Upper lobe of left lung (tissue), 6 donors: ENCODE measurements at regions not wholly inside any gene's neighbourhood (a gene's known extent, or its start where the extent isn't known, plus 50 kb on each side); places are given as distances from the start of the nearest gene placed in this dataset.

Experiments
- ATAC-seq, 2 donors: fragments of 200-7000 bp; cut with Tn5 transposase; one replicate each; pipeline ENCODE4 v1.9.1; 2022; ENCODE audit warnings: mild to moderate bottlenecking in 2 of 2, moderate library complexity in 2 of 2; ENCODE audit not compliant: low FRiP score in 2 of 2
- DNase-seq, 2 donors: peaks; one replicate each; pipeline ENCODE4 v3.0.0-alpha.2; 2019 to 2020
- H3K27ac ChIP-seq, 4 donors: fragments of 200-600 bp; sonication (generic); one replicate each; pipeline ENCODE4 v1.5.1; 2016 to 2019
- H3K27me3 ChIP-seq, 4 donors: fragments of 200-600 bp; sonication (generic); one replicate each; pipeline ENCODE4 v1.5.1; 2017 to 2019
- H3K36me3 ChIP-seq, 4 donors: fragments of 200-600 bp; sonication (generic); one replicate each; pipeline ENCODE4 v1.5.1; 2016 to 2019
- H3K4me1 ChIP-seq, 4 donors: fragments of 200-600 bp; sonication (generic); one replicate each; pipeline ENCODE4 v1.5.1; 2018 to 2019
- H3K4me3 ChIP-seq, 4 donors: fragments of 200-600 bp; sonication (generic); one replicate each; pipeline ENCODE4 v1.5.1; 2017 to 2019; ENCODE audit warnings: mild to moderate bottlenecking in 2 of 4, moderate library complexity in 1 of 4
- H3K9me3 ChIP-seq, 4 donors: fragments of 200-600 bp; sonication (generic); one replicate each; pipeline ENCODE4 v1.5.1; 2018 to 2019
- CTCF ChIP-seq, 6 experiments: fragments of 450-650 bp in 4 of 6; fragments of 200-600 bp in 2 of 6; sonication (generic) in 2 of 6; IDR thresholded peaks; one replicate each; pipeline ENCODE4 v1.5.1; 2016 to 2019; ENCODE audit warnings: antibody characterized with exemption in 6 of 6
- EP300 ChIP-seq, 4 donors: sonication (generic); formaldehyde crosslinking; IDR thresholded peaks; one replicate each; pipeline ENCODE4 v1.5.1; 2017; ENCODE audit warnings: antibody characterized with exemption in 4 of 4, control low read depth in 2 of 4
- POLR2A ChIP-seq, 4 donors: fragments of 450-650 bp; IDR thresholded peaks; one replicate each; pipeline ENCODE4 v1.5.1; 2016 to 2017; ENCODE audit warnings: antibody characterized with exemption in 4 of 4, mild to moderate bottlenecking in 2 of 4
- POLR2AphosphoS5 ChIP-seq, 2 donors: sonication (generic); formaldehyde crosslinking; IDR thresholded peaks; one replicate each; pipeline ENCODE4 v1.5.1; 2017; ENCODE audit warnings: antibody characterized with exemption in 2 of 2
- WGBS, 2 donors: methylation state at CpG; one replicate each; pipeline ENCODE4 v1.1.5; 2017 to 2018; 5-methylcytosine and 5-hydroxymethylcytosine counted together
- donor health status: DM: no; HTN: no; CAD: no; lungs with moderate emphysema.
- donor health status: DM: no; HTN: yes; CAD: no; lungs with severe emphysema.

- Histone ChIP-seq H3K4me1 (no peaks in the 10 kb centered on the region), H3K27me3 (no peaks in the 10 kb centered on the region), H3K36me3 (no peaks in the 10 kb centered on the region), H3K9me3 (no peaks in the 10 kb centered on the region), H3K27ac (no peak overlapping the region), H3K4me3 (no peak overlapping the region)
- DNase-seq = no peak
- ATAC-seq = no peak
- TF ChIP-seq EP300 (IDR thresholded peaks at IDR 0.05) = no peak
- TF ChIP-seq POLR2AphosphoS5 (IDR thresholded peaks at IDR 0.05) = no peak
- peak in 2 of 6 experiments; percentile 18 to 19 for TF ChIP-seq CTCF (IDR thresholded peaks at IDR 0.05)
- no peak for TF ChIP-seq POLR2A (IDR thresholded peaks at IDR 0.05)
- WGBS, 2 donors = 15 to 57% methylated on average over 1 to 3 of the region's 3 CpGs
Measured at GRCh38 chrX:80285131-80285773, 135.0 kb upstream of the TENT5D start.

DNA sequence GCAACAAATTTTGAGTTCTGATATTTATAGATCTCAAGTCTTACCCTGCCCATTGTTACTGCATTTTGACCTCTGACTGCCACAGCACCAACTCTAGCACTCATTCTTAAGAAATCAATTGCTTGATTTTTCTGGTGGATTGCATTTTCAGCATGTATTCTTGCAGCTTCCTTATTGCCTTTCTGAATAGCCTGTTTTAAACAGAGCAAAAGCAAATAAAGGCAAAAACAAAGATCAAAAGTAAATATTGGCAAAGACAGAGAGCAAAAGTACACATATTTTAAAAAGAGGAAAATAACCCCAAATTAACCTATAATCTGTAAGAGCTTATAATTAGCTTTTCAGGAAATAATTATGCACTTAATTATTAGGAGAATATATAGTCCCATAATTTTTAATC is 129.4 kb upstream of the TENT5D start:
- Histone ChIP-seq H3K4me3 (no peak overlapping the region), H3K27ac (no peak overlapping the region), H3K36me3 (no peaks in the 10 kb centered on the region), H3K27me3 (no peaks in the 10 kb centered on the region), H3K9me3 (no peaks in the 10 kb centered on the region), H3K4me1 (no peaks in the 10 kb centered on the region)
- TF ChIP-seq CTCF (IDR thresholded peaks at IDR 0.05) = no peak
- no peak for TF ChIP-seq POLR2AphosphoS5 (IDR thresholded peaks at IDR 0.05)
- TF ChIP-seq POLR2A (IDR thresholded peaks at IDR 0.05) = no peak
- TF ChIP-seq EP300 (IDR thresholded peaks at IDR 0.05) = no peak
- DNase-seq = no peak
- no peak for ATAC-seq

DNA sequence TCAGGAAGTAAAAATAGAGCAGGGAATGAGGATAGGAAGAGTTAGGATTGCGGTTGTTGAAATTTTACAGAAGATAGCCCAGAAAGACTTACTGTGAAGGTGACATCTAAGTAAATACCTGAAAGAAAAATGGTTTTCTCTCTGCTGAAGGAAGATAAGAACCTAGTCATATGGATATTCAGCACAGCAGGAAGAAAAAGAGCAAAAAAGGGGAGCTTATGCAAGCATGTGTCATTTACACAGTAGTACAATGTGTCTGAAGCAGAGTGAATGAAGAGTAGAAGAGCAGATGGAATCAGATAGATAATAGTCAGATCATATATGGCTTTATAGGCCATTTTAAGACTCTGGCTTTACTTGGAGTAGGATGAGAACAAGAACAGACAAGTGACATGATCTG is 126.9 kb upstream of the TENT5D start:
- ATAC-seq (no peak), DNase-seq (no peak)
- H3K36me3 ChIP-seq = no peaks in the 10 kb centered on the region
- H3K27me3 ChIP-seq = no peaks in the 10 kb centered on the region
- no peaks in the 10 kb centered on the region for H3K9me3 ChIP-seq
- H3K4me3 ChIP-seq = no peak overlapping the region
- 83 to 86% methylated on average over 1 of the region's 1 CpG for WGBS, 2 donors
- H3K27ac ChIP-seq = no peak overlapping the region
- no peak for TF ChIP-seq CTCF (IDR thresholded peaks at IDR 0.05)
- no peaks in the 10 kb centered on the region for H3K4me1 ChIP-seq

GRCh38 chrX:80306007-80306406 is 114.2 kb upstream of the TENT5D start:
- no peak for TF ChIP-seq POLR2AphosphoS5 (IDR thresholded peaks at IDR 0.05)
- TF ChIP-seq EP300 (IDR thresholded peaks at IDR 0.05) = no peak
- no peak for TF ChIP-seq POLR2A (IDR thresholded peaks at IDR 0.05)
- no peak for TF ChIP-seq CTCF (IDR thresholded peaks at IDR 0.05)
- WGBS, 2 donors = 58% methylated on average over 1 of the region's 1 CpG; no CpG with 5 or more reads in 1 of the 2 donors
- DNase-seq (no peak), ATAC-seq (no peak)
- no peaks in the 10 kb centered on the region for H3K27me3 ChIP-seq
- no peak overlapping the region for H3K4me3 ChIP-seq
- H3K27ac ChIP-seq = no peak overlapping the region
- no peaks in the 10 kb centered on the region for H3K4me1 ChIP-seq
- H3K36me3 ChIP-seq = no peaks in the 10 kb centered on the region
- peaks cover 0 to 8% (median 0%) of the 10 kb centered on the region in 4 donors for H3K9me3 ChIP-seq

GRCh38 chrX:80312448-80312847 is 107.8 kb upstream of the TENT5D start:
- DNase-seq (no peak), ATAC-seq (no peak)
- Histone ChIP-seq H3K27ac (no peak overlapping the region), H3K36me3 (no peaks in the 10 kb centered on the region), H3K27me3 (no peaks in the 10 kb centered on the region), H3K4me1 (no peaks in the 10 kb centered on the region), H3K9me3 (no peaks in the 10 kb centered on the region), H3K4me3 (no peak overlapping the region)
- WGBS, 2 donors = 59 to 78% methylated on average over 2 to 3 of the region's 3 CpGs
- no peak for TF ChIP-seq CTCF (IDR thresholded peaks at IDR 0.05)
- no peak for TF ChIP-seq POLR2A (IDR thresholded peaks at IDR 0.05)
- TF ChIP-seq EP300 (IDR thresholded peaks at IDR 0.05) = no peak
- TF ChIP-seq POLR2AphosphoS5 (IDR thresholded peaks at IDR 0.05) = no peak
